PC-3 (cell line): ENCODE measurements at regions not wholly inside any gene's neighbourhood (a gene's known extent, or its start where the extent isn't known, plus 50 kb on each side); places are given as distances from the start of the nearest gene placed in this dataset.

ENCODE experiments used
- ATAC-seq: fragments of 200-7000 bp; cut with Tn5 transposase; 2 replicates; pipeline ENCODE4 v1.9.1; 2020; ENCODE audit warnings: mild to moderate bottlenecking, moderate library complexity
- BruUV-seq: library from RNA; stranded (reverse); fragments of 400-500 nt; replicated peaks from 2 replicates; lab custom pipeline; 2021; lab: Mats Ljungman, UMichigan
- CTCF ChIA-PET: fragments of 300-600 bp; sonication (Branson Sonifier 250); formaldehyde crosslinking; loops from one replicate; lab custom pipeline; 2022; ENCODE audit warnings: antibody characterized with exemption; lab: Charles Lee
- POLR2A ChIA-PET: fragments of 300-600 bp; sonication (Branson Sonifier 250); formaldehyde crosslinking; loops from one replicate; lab custom pipeline; 2022; ENCODE audit warnings: antibody characterized with exemption; ENCODE audit not compliant: unreplicated experiment; lab: Charles Lee
- DNase-seq: peaks from one replicate; pipeline ENCODE4 v3.0.0-alpha.2; 2015
- H2AFZ ChIP-seq: fragments of 300-600 bp; sonication (generic); 2 replicates; pipeline ENCODE4 v1.6.0; 2016; ENCODE audit warnings: antibody characterized with exemption, low read length
- H3F3A ChIP-seq: fragments of 300-600 bp; sonication (generic); one replicate; pipeline ENCODE4 v1.6.0; 2017; ENCODE audit warnings: antibody characterized with exemption, low read length, control low read depth, mild to moderate bottlenecking; ENCODE audit not compliant: unreplicated experiment
- H3K27ac ChIP-seq: fragments of 300-600 bp; sonication (generic); 2 replicates; pipeline ENCODE4 v1.5.1; 2016; ENCODE audit warnings: mild to moderate bottlenecking, low read length
- H3K27me3 ChIP-seq: fragments of 300-600 bp; sonication (generic); 2 replicates; pipeline ENCODE4 v1.6.1; 2016; ENCODE audit warnings: low read length, mixed read lengths
- H3K36me3 ChIP-seq: fragments of 300-600 bp; sonication (generic); 2 replicates; pipeline ENCODE4 v1.6.1; 2016; ENCODE audit warnings: low read depth, mixed run types, low read length, mixed read lengths
- H3K4me1 ChIP-seq: fragments of 300-600 bp; sonication (generic); 2 replicates; pipeline ENCODE4 v1.5.1; 2016; ENCODE audit warnings: low read length; ENCODE audit not compliant: insufficient read depth
- H3K4me2 ChIP-seq: fragments of 300-600 bp; sonication (generic); 2 replicates; pipeline ENCODE4 v1.6.0; 2016; ENCODE audit warnings: low read length
- H3K4me3 ChIP-seq: fragments of 300-600 bp; sonication (generic); 2 replicates; pipeline ENCODE4 v1.5.1; 2016; ENCODE audit warnings: mild to moderate bottlenecking, low read length, mixed read lengths
- H3K79me2 ChIP-seq: fragments of 300-600 bp; sonication (generic); 2 replicates; pipeline ENCODE4 v1.6.1; 2017; ENCODE audit warnings: low read length, mixed read lengths
- H3K9ac ChIP-seq: fragments of 300-600 bp; sonication (generic); 2 replicates; pipeline ENCODE4 v1.6.0; 2016; ENCODE audit warnings: mild to moderate bottlenecking, low read length
- H3K9me2 ChIP-seq: fragments of 300-600 bp; sonication (generic); replicated peaks from 2 replicates; pipeline ENCODE4 v1.6.1; 2016; ENCODE audit warnings: mixed run types, low read length, mixed read lengths
- H3K9me3 ChIP-seq: fragments of 300-600 bp; sonication (generic); 2 replicates; pipeline ENCODE4 v1.6.1; 2016; ENCODE audit warnings: low read length, mixed read lengths
- H4K20me1 ChIP-seq: fragments of 300-600 bp; sonication (generic); 2 replicates; pipeline ENCODE4 v1.6.1; 2016; ENCODE audit warnings: low read length, mixed read lengths
- CTCF ChIP-seq: fragments of 300-600 bp; sonication (generic); conservative IDR thresholded peaks from 2 replicates; pipeline ENCODE4 v1.5.1; 2017; ENCODE audit warnings: antibody characterized with exemption, low read depth, mild to moderate bottlenecking, low read length
- EZH2 ChIP-seq: fragments of 300-600 bp; sonication (generic); IDR thresholded peaks from one replicate; pipeline ENCODE4 v1.6.1; 2017; ENCODE audit warnings: antibody characterized with exemption, mild to moderate bottlenecking, low read length; ENCODE audit not compliant: unreplicated experiment
- EZH2phosphoT487 ChIP-seq: fragments of 300-600 bp; sonication (generic); IDR thresholded peaks from 2 replicates; pipeline ENCODE4 v1.6.1; 2018; ENCODE audit warnings: mild to moderate bottlenecking, antibody characterized with exemption, low read length, borderline replicate concordance
- intact Hi-C: fragments of 100-400 bp; cut with micrococcal nuclease; formaldehyde crosslinking; loops from 2 replicates; pipeline ENCODE4 v1.9.0; 2023

GRCh38 chr3:75059120-75059519 is 444.7 kb upstream of the CNTN3 start:
- no peak overlapping the region for H3K9ac ChIP-seq
- no TSS peak for BruUV-seq
- ChIA-PET POLR2A (no interaction called here), CTCF (no interaction called here)
- no peak overlapping the region for H2AFZ ChIP-seq
- TF ChIP-seq EZH2phosphoT487: no peak
- TF ChIP-seq EZH2: no peak
- TF ChIP-seq CTCF: no peak
- no peaks in the 10 kb centered on the region for H3K79me2 ChIP-seq
- H3K36me3 ChIP-seq: no peaks in the 10 kb centered on the region
- no peak overlapping the region for H3K27ac ChIP-seq
- peaks cover 23% of the 10 kb centered on the region for H3K9me3 ChIP-seq
- H3K4me3 ChIP-seq: no peak overlapping the region
- ATAC-seq (no peak), DNase-seq (no peak)
- intact Hi-C loops: no loop called here
- H3K9me2 ChIP-seq: no peaks in the 10 kb centered on the region
- H3K4me1 ChIP-seq: no peaks in the 10 kb centered on the region
- no peaks in the 10 kb centered on the region for H3F3A ChIP-seq
- H3K27me3 ChIP-seq: no peaks in the 10 kb centered on the region
- no peak overlapping the region for H3K4me2 ChIP-seq
- H4K20me1 ChIP-seq: no peaks in the 10 kb centered on the region

- no TSS peak for BruUV-seq
- Histone ChIP-seq H3K36me3 (no peaks in the 10 kb centered on the region), H3K9ac (no peak overlapping the region), H3K4me1 (no peaks in the 10 kb centered on the region), H3K27ac (no peak overlapping the region), H2AFZ (no peak overlapping the region), H3K9me2 (no peaks in the 10 kb centered on the region), H3K4me3 (no peak overlapping the region), H3K9me3 (peaks cover 26% of the 10 kb centered on the region; the same call in 1 of the 2 replicates), H3F3A (no peaks in the 10 kb centered on the region), H3K4me2 (no peak overlapping the region), H3K79me2 (no peaks in the 10 kb centered on the region), H4K20me1 (no peaks in the 10 kb centered on the region), H3K27me3 (no peaks in the 10 kb centered on the region)
- TF ChIP-seq EZH2: no peak
- no peak for TF ChIP-seq CTCF
- no peak for TF ChIP-seq EZH2phosphoT487
- no peak for ATAC-seq
- ChIA-PET POLR2A (no interaction called here), CTCF (no interaction called here)
- no peak for DNase-seq
- intact Hi-C loops: no loop called here
These were observed 447.3 kb upstream of the CNTN3 start for GRCh38 chr3:75061806-75062205.

GRCh38 chr3:75075158-75075557 is 460.7 kb upstream of the CNTN3 start:
- no peaks in the 10 kb centered on the region for H3K4me1 ChIP-seq
- no peaks in the 10 kb centered on the region for H3K36me3 ChIP-seq
- no peak overlapping the region for H3K4me3 ChIP-seq
- intact Hi-C loops: no loop called here
- H3K4me2 ChIP-seq: no peak overlapping the region
- H3K9me3 ChIP-seq: peaks cover 31% of the 10 kb centered on the region
- CTCF ChIA-PET: no interaction called here
- H3F3A ChIP-seq: no peaks in the 10 kb centered on the region
- BruUV-seq: no TSS peak
- no peak overlapping the region for H3K27ac ChIP-seq
- no peaks in the 10 kb centered on the region for H3K9me2 ChIP-seq
- no peak for DNase-seq
- H2AFZ ChIP-seq: no peak overlapping the region
- H3K9ac ChIP-seq: no peak overlapping the region
- H3K79me2 ChIP-seq: no peaks in the 10 kb centered on the region
- no peak for ATAC-seq
- H3K27me3 ChIP-seq: no peaks in the 10 kb centered on the region
- TF ChIP-seq EZH2: no peak
- TF ChIP-seq CTCF: no peak
- TF ChIP-seq EZH2phosphoT487: no peak
- POLR2A ChIA-PET: no interaction called here
- H4K20me1 ChIP-seq: no peaks in the 10 kb centered on the region
